HepG2 (cell line): ENCODE measurements at regions not wholly inside any gene's neighbourhood (a gene's known extent, or its start where the extent isn't known, plus 50 kb on each side); places are given as distances from the start of the nearest gene placed in this dataset.

Experiments used
- ATAC-seq: fragments of 200-7000 bp; cut with Tn5 transposase; 3 replicates; pipeline ENCODE4 v1.9.1; 2020; ENCODE audit warnings: mild to moderate bottlenecking, moderate library complexity
- BruUV-seq: library from RNA; stranded (reverse); fragments of 400-500 nt; replicated peaks from 2 replicates; lab custom pipeline; 2021; lab: Mats Ljungman, UMichigan
- CTCF ChIA-PET: fragments of 300-600 bp; formaldehyde crosslinking; extraction: SDS; loops from one replicate; lab custom pipeline; 2021; ENCODE audit warnings: low total read pairs, inconsistent platforms, low intra/inter-chr PET ratio; lab: Yijun Ruan, JAX
- POLR2A ChIA-PET: fragments of 350-600 bp; sonication (Branson Sonifier 250); formaldehyde crosslinking; loops from one replicate; lab custom pipeline; 2020; ENCODE audit warnings: antibody characterized with exemption, inconsistent platforms; lab: Yijun Ruan, JAX
- DNase-seq: peaks from one replicate; pipeline ENCODE4 v3.0.0-alpha.2; 2015; ENCODE audit warnings: low spot score
- FAIRE-seq: peaks from 3 replicates; lab custom pipeline; 2011; peaks lifted over from hg19 to GRCh38; lab: Jason Lieb, UNC
- H2AFZ ChIP-seq: one replicate; pipeline ENCODE4 v1.6.1; 2011; ENCODE audit warnings: low read length, inconsistent platforms
- H3K27ac ChIP-seq: fragments of 300-600 bp; 3 replicates; pipeline ENCODE4 v1.8.0; 2011; ENCODE audit warnings: mixed run types, mild to moderate bottlenecking, mixed read lengths, low read length, inconsistent platforms; ENCODE audit not compliant: insufficient read depth; ENCODE audit errors: extremely low read length
- H3K27me3 ChIP-seq, 2 experiments: fragments of 200-600 bp in 1 of 2; 2 replicates in 1 of 2; 3 replicates in 1 of 2; pipeline versions ENCODE4 v1.6.0 to v1.8.0; 2011; ENCODE audit warnings: low read length in 2 of 2, mild to moderate bottlenecking in 2 of 2, moderate library complexity in 2 of 2, inconsistent platforms in 1 of 2; ENCODE audit not compliant: insufficient read depth in 2 of 2, control insufficient read depth in 1 of 2
- H3K36me3 ChIP-seq, 2 experiments: fragments of 200-600 bp in 1 of 2; replicated peaks in 1 of 2; 2 replicates in 1 of 2; 3 replicates in 1 of 2; pipeline versions ENCODE4 v1.5.1 to v1.8.0; 2011; ENCODE audit warnings: low read length in 2 of 2, inconsistent platforms in 1 of 2; ENCODE audit not compliant: insufficient read depth in 2 of 2, control insufficient read depth in 1 of 2
- H3K4me1 ChIP-seq: 2 replicates; pipeline ENCODE4 v1.5.1; 2012; ENCODE audit warnings: low read length, inconsistent platforms; ENCODE audit not compliant: insufficient read depth
- H3K4me2 ChIP-seq: 2 replicates; pipeline ENCODE4 v1.6.0; 2011; ENCODE audit warnings: low read depth, low read length, inconsistent platforms
- H3K4me3 ChIP-seq, 3 experiments: fragments of 200-600 bp in 1 of 3; sonication (generic), shearing (Covaris generic) in 1 of 3; replicated peaks in 1 of 3; 2 replicates each; pipeline ENCODE4 v1.5.1; 2011 to 2016; ENCODE audit warnings: low read length in 3 of 3, inconsistent platforms in 2 of 3, low read depth in 2 of 3, mild to moderate bottlenecking in 2 of 3, control low read depth in 1 of 3, mixed read lengths in 1 of 3; ENCODE audit not compliant: insufficient read depth in 1 of 3
- H3K79me2 ChIP-seq: one replicate; pipeline ENCODE4 v1.6.1; 2011; ENCODE audit warnings: low read length, inconsistent platforms; ENCODE audit not compliant: insufficient read depth
- H3K9ac ChIP-seq: 2 replicates; pipeline ENCODE4 v1.6.0; 2011; ENCODE audit warnings: mild to moderate bottlenecking, low read depth, low read length, inconsistent platforms; ENCODE audit not compliant: insufficient read depth
- H3K9me3 ChIP-seq: 2 replicates; pipeline ENCODE4 v1.5.1; 2012; ENCODE audit warnings: mild to moderate bottlenecking, low read length
- H4K20me1 ChIP-seq: 2 replicates; pipeline ENCODE4 v1.6.0; 2011; ENCODE audit warnings: inconsistent platforms, mild to moderate bottlenecking, low read length, moderate library complexity; ENCODE audit not compliant: insufficient read depth
- CREB1 ChIP-seq, 2 experiments: fragments of 450-650 bp in 1 of 2; IDR thresholded peaks; 2 replicates each; pipeline ENCODE4 v1.6.1; 2016 to 2017; ENCODE audit warnings: control low read depth in 1 of 2, mild to moderate bottlenecking in 1 of 2, missing compliant biosample characterization in 1 of 2, missing genetic modification characterization in 1 of 2
- KAT7 ChIP-seq: IDR thresholded peaks from 2 replicates; pipeline ENCODE4 v1.6.1; 2018; ENCODE audit warnings: borderline replicate concordance, missing compliant biosample characterization
- RAD51 ChIP-seq: fragments of 450-650 bp; IDR thresholded peaks from 2 replicates; pipeline ENCODE4 v1.6.1; 2016; ENCODE audit warnings: borderline replicate concordance
- ZFP90 ChIP-seq: sonication (generic); formaldehyde crosslinking; IDR thresholded peaks from 2 replicates; pipeline ENCODE4 v1.8.0; 2022; ENCODE audit warnings: missing genetic modification reagents, mild to moderate bottlenecking, inconsistent platforms, borderline replicate concordance
- ZIK1 ChIP-seq: sonication (generic); formaldehyde crosslinking; IDR thresholded peaks from 2 replicates; pipeline ENCODE4 v1.5.0; 2020; ENCODE audit warnings: mild to moderate bottlenecking, low read depth, missing genetic modification reagents, borderline replicate concordance
- WGBS: methylation state at CpG from one replicate; pipeline ENCODE4 v1.1.6; 2017; ENCODE audit warnings: low lambda C conversion rate; 5-methylcytosine and 5-hydroxymethylcytosine counted together
- in situ Hi-C: cut with HindIII; loops from 2 replicates; pipeline ENCODE4 v1.10.0; 2017; ENCODE audit warnings: low pct_unique_long_range_greater_than_20kb; ENCODE audit not compliant: extremely low pct_ligation_motif_present
- intact Hi-C: fragments of 100-400 bp; cut with micrococcal nuclease; formaldehyde crosslinking; loops from one replicate; pipeline ENCODE4 v1.10.0; 2022; ENCODE audit not compliant: unreplicated experiment
- TF ChIP-seq, protein P1 (sequence below): fragments of 450-650 bp; IDR thresholded peaks from 2 replicates; pipeline ENCODE4 v1.6.1; 2016
- TF ChIP-seq, protein P2 (sequence below): sonication (generic); formaldehyde crosslinking; IDR thresholded peaks from 2 replicates; pipeline ENCODE4 v1.8.0; 2022; ENCODE audit warnings: missing genetic modification reagents, mild to moderate bottlenecking, borderline replicate concordance

DNA sequence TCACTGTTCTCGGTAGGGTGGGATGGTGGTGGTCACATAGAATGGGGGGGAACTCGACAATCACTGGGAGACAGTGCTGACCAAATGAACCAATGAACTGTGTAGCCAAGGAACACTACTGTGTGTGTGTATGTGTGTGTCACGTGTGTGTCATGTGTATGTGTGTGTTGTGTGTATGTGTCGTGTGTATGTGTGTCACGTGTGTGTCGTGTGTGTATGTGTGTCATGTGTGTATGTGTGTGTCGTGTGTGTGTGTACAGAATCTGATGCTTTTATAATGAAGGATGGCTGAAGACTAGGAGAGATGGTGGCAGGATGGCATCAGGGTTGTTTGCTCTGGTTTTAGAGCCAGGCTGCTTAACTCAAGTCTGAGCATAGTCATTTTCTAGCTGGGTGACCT, 99.1 kb upstream of the DUSP22 start:
- H3K27ac ChIP-seq, result no peak overlapping the region
- no peak for DNase-seq
- no peak overlapping the region for H3K9ac ChIP-seq
- FAIRE-seq, result peak; percentile 23
- no peaks in the 10 kb centered on the region for H4K20me1 ChIP-seq
- no peak overlapping the region for H2AFZ ChIP-seq
- H3K27me3 ChIP-seq, result no peaks in the 10 kb centered on the region; a peak in 1 of 5 replicates
- CTCF ChIA-PET, result no interaction called here
- TF ChIP-seq, protein P1, sequence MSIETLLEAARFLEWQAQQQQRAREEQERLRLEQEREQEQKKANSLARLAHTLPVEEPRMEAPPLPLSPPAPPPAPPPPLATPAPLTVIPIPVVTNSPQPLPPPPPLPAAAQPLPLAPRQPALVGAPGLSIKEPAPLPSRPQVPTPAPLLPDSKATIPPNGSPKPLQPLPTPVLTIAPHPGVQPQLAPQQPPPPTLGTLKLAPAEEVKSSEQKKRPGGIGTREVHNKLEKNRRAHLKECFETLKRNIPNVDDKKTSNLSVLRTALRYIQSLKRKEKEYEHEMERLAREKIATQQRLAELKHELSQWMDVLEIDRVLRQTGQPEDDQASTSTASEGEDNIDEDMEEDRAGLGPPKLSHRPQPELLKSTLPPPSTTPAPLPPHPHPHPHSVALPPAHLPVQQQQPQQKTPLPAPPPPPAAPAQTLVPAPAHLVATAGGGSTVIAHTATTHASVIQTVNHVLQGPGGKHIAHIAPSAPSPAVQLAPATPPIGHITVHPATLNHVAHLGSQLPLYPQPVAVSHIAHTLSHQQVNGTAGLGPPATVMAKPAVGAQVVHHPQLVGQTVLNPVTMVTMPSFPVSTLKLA, result peak; percentile 96
- TF ChIP-seq CREB1 (IDR thresholded peaks at IDR 0.05) (peak; percentile 78; the same call in 1 of the 2 replicates), CREB1 (CRISPR knock-in tag; IDR thresholded peaks at IDR 0.05) (no peak), RAD51 (peak; percentile 48; the same call in 1 of the 2 replicates), KAT7 (no peak)
- TF ChIP-seq, all 625 proteins: peak for 3
- POLR2A ChIA-PET, result no interaction called here
- H3K4me1 ChIP-seq, result peaks cover 29% of the 10 kb centered on the region
- no peak for ATAC-seq
- H3K9me3 ChIP-seq, result no peaks in the 10 kb centered on the region
- BruUV-seq, result no TSS peak
- in situ Hi-C loops (no loop called here), intact Hi-C loops (no loop called here)
- no peaks in the 10 kb centered on the region for H3K79me2 ChIP-seq
- H3K4me2 ChIP-seq, result no peak overlapping the region
- no peaks in the 10 kb centered on the region for H3K36me3 ChIP-seq
- WGBS, result 29% methylated on average over 7 of the region's 7 CpGs
- H3K4me3 ChIP-seq, result no peak overlapping the region

DNA sequence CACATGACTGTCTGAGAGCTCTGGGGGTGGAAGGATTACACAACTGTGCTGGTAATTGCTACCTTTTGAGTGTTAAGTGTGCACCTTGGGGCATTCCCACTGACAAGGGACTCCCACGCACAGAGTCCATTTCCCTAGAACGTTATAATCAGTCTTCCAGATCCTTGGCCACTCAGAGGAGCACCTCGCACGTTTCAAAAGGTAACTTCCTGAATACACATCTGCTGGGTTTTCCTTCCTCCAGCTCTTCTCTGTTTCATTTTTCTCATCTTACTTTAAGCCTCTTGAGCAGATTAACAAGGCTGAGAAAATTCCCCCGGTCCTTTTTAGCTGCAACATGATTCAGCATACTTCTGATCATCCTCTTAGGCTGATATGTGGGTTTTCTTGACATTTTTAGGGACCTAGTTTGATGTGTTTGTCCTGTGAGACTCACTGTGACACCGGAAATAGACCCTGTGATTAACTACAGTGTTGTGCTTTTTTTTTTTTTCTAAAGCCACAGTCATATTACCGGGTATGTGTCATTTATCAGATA, 98.4 kb upstream of the DUSP22 start:
- Histone ChIP-seq H3K4me1 (peaks cover 26% of the 10 kb centered on the region), H3K27ac (no peak overlapping the region), H3K4me3 (no peak overlapping the region), H3K4me2 (no peak overlapping the region), H4K20me1 (no peaks in the 10 kb centered on the region), H3K36me3 (no peaks in the 10 kb centered on the region), H3K9ac (no peak overlapping the region), H3K27me3 (no peaks in the 10 kb centered on the region; a peak in 1 of 5 replicates), H3K9me3 (no peaks in the 10 kb centered on the region), H3K79me2 (no peaks in the 10 kb centered on the region), H2AFZ (no peak overlapping the region)
- ChIA-PET POLR2A (no interaction called here), CTCF (no interaction called here)
- no peak for DNase-seq
- no TSS peak for BruUV-seq
- no peak for ATAC-seq
- TF ChIP-seq ZFP90 (CRISPR knock-in tag) (0 out of 2 replicates have a peak, but pooled peaks have one; percentile 33), ZIK1 (CRISPR knock-in tag) (no peak)
- TF ChIP-seq, protein P2, sequence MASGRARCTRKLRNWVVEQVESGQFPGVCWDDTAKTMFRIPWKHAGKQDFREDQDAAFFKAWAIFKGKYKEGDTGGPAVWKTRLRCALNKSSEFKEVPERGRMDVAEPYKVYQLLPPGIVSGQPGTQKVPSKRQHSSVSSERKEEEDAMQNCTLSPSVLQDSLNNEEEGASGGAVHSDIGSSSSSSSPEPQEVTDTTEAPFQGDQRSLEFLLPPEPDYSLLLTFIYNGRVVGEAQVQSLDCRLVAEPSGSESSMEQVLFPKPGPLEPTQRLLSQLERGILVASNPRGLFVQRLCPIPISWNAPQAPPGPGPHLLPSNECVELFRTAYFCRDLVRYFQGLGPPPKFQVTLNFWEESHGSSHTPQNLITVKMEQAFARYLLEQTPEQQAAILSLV (CRISPR knock-in tag), result no peak
- in situ Hi-C loops, result no loop called here
- intact Hi-C loops, result no loop called here
- no peak for FAIRE-seq
- 26% methylated on average over 7 of the region's 7 CpGs for WGBS
